Fibroblast of pulmonary artery (primary cell): ENCODE measurements at regions not wholly inside any gene's neighbourhood (a gene's known extent, or its start where the extent isn't known, plus 50 kb on each side); places are given as distances from the start of the nearest gene placed in this dataset.

Experiments
- DNase-seq: peaks from one replicate; pipeline ENCODE4 v3.0.0-alpha.2; 2010; ENCODE audit warnings: low read depth
- H3K4me3 ChIP-seq: replicated peaks from 2 replicates; pipeline ENCODE4 v1.5.1; 2011; ENCODE audit warnings: low read depth, mild to moderate bottlenecking, control low read depth, low read length, moderate library complexity
- CTCF ChIP-seq: IDR thresholded peaks from 2 replicates; pipeline ENCODE4 v1.5.1; 2011; ENCODE audit warnings: mild to moderate bottlenecking, control low read depth, low read length, inconsistent platforms; ENCODE audit errors: missing control alignments

- peak; percentile 42 for DNase-seq
- TF ChIP-seq CTCF = no peak
Measured at GRCh38 chr18:40096675-40097074, 1858.4 kb upstream of the PIK3C3 start.

GRCh38 chr18:40094441-40094840, 1860.6 kb upstream of the PIK3C3 start:
- peak; percentile 6 for DNase-seq
- TF ChIP-seq CTCF = no peak
- no peak overlapping the region for H3K4me3 ChIP-seq

More at GRCh38 chr18:40096675-40097074, 1858.4 kb upstream of the PIK3C3 start:
- no peak overlapping the region for H3K4me3 ChIP-seq

GRCh38 chr18:40088130-40088529, 1866.9 kb upstream of the PIK3C3 start:
- H3K4me3 ChIP-seq = peak overlapping the region; percentile 49
- TF ChIP-seq CTCF = no peak
- DNase-seq = peak; percentile 14

DNA sequence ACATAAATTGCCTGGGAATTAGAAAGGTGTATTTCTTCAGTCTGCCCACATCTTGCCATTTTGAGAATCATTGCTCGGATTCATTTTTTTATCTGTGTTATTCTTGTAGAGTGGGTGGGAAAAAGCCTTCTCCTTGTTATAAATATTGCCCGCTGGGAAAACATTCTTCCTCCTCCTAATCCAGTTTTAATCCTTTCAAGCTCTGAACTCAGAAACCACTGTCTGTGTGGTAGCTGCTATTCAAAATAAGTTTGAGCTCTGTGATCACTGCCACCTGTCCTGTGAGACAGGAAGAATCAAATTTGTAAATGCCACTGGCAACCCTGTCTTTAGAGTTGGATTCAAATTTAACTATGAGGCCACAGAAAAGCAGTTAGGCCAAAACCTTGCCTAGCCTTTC, 1875.2 kb upstream of the PIK3C3 start:
- DNase-seq = no peak
- TF ChIP-seq CTCF = no peak
- H3K4me3 ChIP-seq = no peak overlapping the region

GRCh38 chr18:40075616-40076015, 1879.4 kb upstream of the PIK3C3 start:
- no peak for DNase-seq
- no peak overlapping the region for H3K4me3 ChIP-seq
- no peak for TF ChIP-seq CTCF

- TF ChIP-seq CTCF = no peak
Measured at GRCh38 chr18:40072761-40073160, 1882.3 kb upstream of the PIK3C3 start.

GRCh38 chr18:40066368-40066767, 1888.7 kb upstream of the PIK3C3 start:
- TF ChIP-seq CTCF = no peak
- no peak for DNase-seq
- no peak overlapping the region for H3K4me3 ChIP-seq

More at GRCh38 chr18:40072761-40073160, 1882.3 kb upstream of the PIK3C3 start:
- no peak for DNase-seq
- no peak overlapping the region for H3K4me3 ChIP-seq
